A549 (cell line): ENCODE measurements at regions not wholly inside any gene's neighbourhood (a gene's known extent, or its start where the extent isn't known, plus 50 kb on each side); places are given as distances from the start of the nearest gene placed in this dataset.

Experiments used
- ATAC-seq, 2 experiments: fragments of 200-7000 bp in 1 of 2; fragments of >200 bp in 1 of 2; cut with Nextera tagmentation in 1 of 2; cut with Tn5 transposase in 1 of 2; 3 replicates each; pipeline versions ENCODE4 v1.8.0 to v1.9.1; 2018 to 2020; ENCODE audit warnings: mild to moderate bottlenecking in 1 of 2, moderate library complexity in 1 of 2
- CTCF ChIA-PET: fragments of 300-600 bp; sonication (Branson Sonifier 250); formaldehyde crosslinking; extraction: SDS; loops from one replicate; lab custom pipeline; 2021; ENCODE audit warnings: antibody characterized with exemption, inconsistent platforms; lab: Yijun Ruan, JAX
- POLR2A ChIA-PET: fragments of 350-600 bp; formaldehyde crosslinking; extraction: SDS; loops from one replicate; lab custom pipeline; 2021; ENCODE audit warnings: antibody characterized with exemption, inconsistent platforms; lab: Yijun Ruan, JAX
- DNase-seq, 2 experiments: peaks; one replicate each; pipeline versions ENCODE4 v3.0.0 to v3.0.0-alpha.2; 2011 to 2016; ENCODE audit warnings: low read depth in 1 of 2, low spot score in 1 of 2
- FAIRE-seq: peaks from 2 replicates; lab custom pipeline; 2011; peaks lifted over from hg19 to GRCh38; lab: Jason Lieb, UNC
- H3K27ac ChIP-seq, 2 experiments: fragments of >200 bp; sonication (Bioruptor Twin); formaldehyde crosslinking; 3 replicates each; pipeline ENCODE4 v1.5.1; 2016 to 2017
- H3K4me1 ChIP-seq: fragments of >200 bp; sonication (Bioruptor Twin); formaldehyde crosslinking; 3 replicates; pipeline ENCODE4 v1.6.1; 2016
- H3K4me2 ChIP-seq: fragments of >200 bp; sonication (Bioruptor Twin); formaldehyde crosslinking; 3 replicates; pipeline ENCODE4 v1.6.1; 2016
- H3K4me3 ChIP-seq: fragments of >200 bp; sonication (Bioruptor Twin); formaldehyde crosslinking; 3 replicates; pipeline ENCODE4 v1.5.1; 2016
- H3K9me3 ChIP-seq: fragments of >200 bp; sonication (Bioruptor Twin); formaldehyde crosslinking; 3 replicates; pipeline ENCODE4 v1.6.1; 2016
- BCL3 ChIP-seq: fragments of >200 bp; sonication (Bioruptor Twin); formaldehyde crosslinking; IDR thresholded peaks from 3 replicates; pipeline ENCODE4 v1.6.1; 2016
- CTCF ChIP-seq: fragments of >200 bp; sonication (Bioruptor Twin); formaldehyde crosslinking; IDR thresholded peaks from 3 replicates; pipeline ENCODE4 v1.5.1; 2016
- E2F6 ChIP-seq: IDR thresholded peaks from 2 replicates; pipeline ENCODE4 v1.6.1; 2012; ENCODE audit warnings: low read depth, borderline replicate concordance
- EHF ChIP-seq: fragments of 250-450 bp; sonication (Bioruptor Pico); IDR thresholded peaks from 2 replicates; pipeline ENCODE4 v1.5.0; 2020; ENCODE audit warnings: mild to moderate bottlenecking
- ELK1 ChIP-seq: fragments of 150-350 bp; IDR thresholded peaks from 2 replicates; pipeline ENCODE4 v1.6.1; 2014; ENCODE audit warnings: low read depth, mild to moderate bottlenecking, low read length
- EP300 ChIP-seq, 2 experiments: fragments of >200 bp; sonication (Bioruptor Twin); formaldehyde crosslinking; IDR thresholded peaks; 2 replicates in 1 of 2; 3 replicates in 1 of 2; pipeline ENCODE4 v1.6.1; 2016 to 2017
- FOXS1 ChIP-seq: fragments of 250-450 bp; sonication (Bioruptor Pico); IDR thresholded peaks from 2 replicates; pipeline ENCODE4 v1.5.0; 2020; ENCODE audit warnings: mild to moderate bottlenecking, moderate library complexity
- GATA3 ChIP-seq: IDR thresholded peaks from 2 replicates; pipeline ENCODE4 v1.6.1; 2012; ENCODE audit warnings: borderline replicate concordance
- HDAC2 ChIP-seq: fragments of 200-600 bp; sonication (generic); IDR thresholded peaks from 2 replicates; pipeline ENCODE4 v1.6.1; 2016
- HES2 ChIP-seq: fragments of >200 bp; sonication (Bioruptor Twin); formaldehyde crosslinking; IDR thresholded peaks from 2 replicates; pipeline ENCODE4 v1.6.1; 2016
- HMGXB4 ChIP-seq: fragments of 250-450 bp; sonication (Bioruptor Pico); IDR thresholded peaks from 2 replicates; pipeline ENCODE4 v1.5.0; 2021; ENCODE audit warnings: mild to moderate bottlenecking, moderate library complexity, borderline replicate concordance
- HOXB13 ChIP-seq: fragments of 250-450 bp; sonication (Bioruptor Pico); IDR thresholded peaks from 2 replicates; pipeline ENCODE4 v1.5.0; 2020; ENCODE audit warnings: low read depth, mild to moderate bottlenecking, moderate library complexity
- HOXB5 ChIP-seq: fragments of 250-450 bp; sonication (Bioruptor Pico); IDR thresholded peaks from 2 replicates; pipeline ENCODE4 v1.5.0; 2020; ENCODE audit warnings: mild to moderate bottlenecking, moderate library complexity
- JUN ChIP-seq, 2 experiments: fragments of >200 bp; sonication (Bioruptor Twin); formaldehyde crosslinking; IDR thresholded peaks; 2 replicates in 1 of 2; 3 replicates in 1 of 2; pipeline ENCODE4 v1.6.1; 2016 to 2017
- MAX ChIP-seq: IDR thresholded peaks from 2 replicates; pipeline ENCODE4 v1.6.1; 2012
- MAZ ChIP-seq: fragments of 150-350 bp; IDR thresholded peaks from 2 replicates; pipeline ENCODE4 v1.6.1; 2014; ENCODE audit warnings: antibody characterized with exemption, low read depth, low read length, borderline replicate concordance
- PBX3 ChIP-seq: IDR thresholded peaks from 2 replicates; pipeline ENCODE4 v1.6.1; 2012
- PHF8 ChIP-seq: fragments of 200-600 bp; sonication (generic); IDR thresholded peaks from 2 replicates; pipeline ENCODE4 v1.6.1; 2016; ENCODE audit warnings: low read depth, mild to moderate bottlenecking, antibody characterized with exemption, moderate library complexity, borderline replicate concordance
- POLR2AphosphoS2 ChIP-seq: conservative IDR thresholded peaks from 2 replicates; pipeline ENCODE4 v1.6.1; 2012; ENCODE audit warnings: low read length, improper control_type of control experiment, inconsistent platforms
- RAD21 ChIP-seq, 2 experiments: fragments of >200 bp in 1 of 2; sonication (Bioruptor Twin) in 1 of 2; formaldehyde crosslinking in 1 of 2; IDR thresholded peaks in 1 of 2; conservative IDR thresholded peaks in 1 of 2; 2 replicates in 1 of 2; 3 replicates in 1 of 2; pipeline ENCODE4 v1.6.1; 2012 to 2018; ENCODE audit warnings: inconsistent platforms in 1 of 2
- RARB ChIP-seq: fragments of 250-450 bp; sonication (Bioruptor Pico); IDR thresholded peaks from 2 replicates; pipeline ENCODE4 v1.8.0; 2021; ENCODE audit warnings: mild to moderate bottlenecking, moderate library complexity
- RCOR1 ChIP-seq: fragments of 150-350 bp; IDR thresholded peaks from 2 replicates; pipeline ENCODE4 v1.6.1; 2014; ENCODE audit warnings: antibody characterized with exemption, low read length, low read depth
- RNF2 ChIP-seq: fragments of 200-600 bp; sonication (generic); IDR thresholded peaks from 2 replicates; pipeline ENCODE4 v1.6.1; 2016; ENCODE audit warnings: low read depth, mild to moderate bottlenecking, antibody characterized with exemption, moderate library complexity, borderline replicate concordance
- ZFP36 ChIP-seq: fragments of 450-650 bp; IDR thresholded peaks from 2 replicates; pipeline ENCODE4 v1.6.1; 2014; ENCODE audit warnings: borderline replicate concordance; ENCODE audit not compliant: partially characterized antibody
- WGBS: methylation state at CpG from one replicate; pipeline ENCODE4 v1.1.6; 2017; ENCODE audit errors: missing lambda C conversion rate; 5-methylcytosine and 5-hydroxymethylcytosine counted together

- 0% methylated on average over 5 of the region's 6 CpGs for WGBS
- CTCF ChIA-PET, result interaction anchor here (1.2 kb wide), 1 partner anchor 13 kb away, joined by 3 read pairs; no protein-coding TSS in a partner anchor
- POLR2A ChIA-PET, result no interaction called here
- no peaks in the 10 kb centered on the region for H3K9me3 ChIP-seq
- H3K27ac ChIP-seq, result no peak overlapping the region
- ATAC-seq (no peak), DNase-seq (no peak), FAIRE-seq (no peak)
- H3K4me3 ChIP-seq, result no peak overlapping the region
- no peaks in the 10 kb centered on the region for H3K4me1 ChIP-seq
- TF ChIP-seq GATA3 (no peak), FOXS1 (CRISPR knock-in tag) (no peak), EP300 (IDR thresholded peaks at IDR 0.05) (no peak), MAX (no peak)
- H3K4me2 ChIP-seq, result no peak overlapping the region
Measured at GRCh38 chr5:2502970-2503594, 248.4 kb downstream of the IRX2 start.

- Histone ChIP-seq H3K4me1 (no peaks in the 10 kb centered on the region), H3K4me2 (no peak overlapping the region), H3K27ac (no peak overlapping the region), H3K9me3 (no peaks in the 10 kb centered on the region), H3K4me3 (no peak overlapping the region)
- POLR2A ChIA-PET, result no interaction called here
- no peak for FAIRE-seq
- no peak for DNase-seq
- ATAC-seq, result no peak
- CTCF ChIA-PET, result no interaction called here
- TF ChIP-seq FOXS1 (CRISPR knock-in tag) (no peak), RAD21 (conservative IDR thresholded peaks at IDR 0.05 in 1 of 2, IDR thresholded peaks at IDR 0.05 in 1 of 2) (no peak), PHF8 (no peak), EHF (CRISPR knock-in tag) (no peak), JUN (IDR thresholded peaks at IDR 0.05) (no peak), HDAC2 (no peak)
Measured at GRCh38 chr5:2499917-2500316, 251.6 kb downstream of the IRX2 start.

GRCh38 chr5:2496891-2497290 lies 254.6 kb downstream of the IRX2 start:
- WGBS, result 23% methylated on average over 9 of the region's 9 CpGs
- POLR2A ChIA-PET, result no interaction called here
- no peak for ATAC-seq
- TF ChIP-seq HES2 (no peak), HOXB5 (CRISPR knock-in tag) (no peak), EP300 (IDR thresholded peaks at IDR 0.05) (no peak), CTCF (no peak), MAX (no peak), ELK1 (no peak), POLR2AphosphoS2 (no peak), BCL3 (no peak), RCOR1 (no peak), E2F6 (no peak), HDAC2 (no peak), ZFP36 (no peak), RARB (CRISPR knock-in tag) (no peak), RNF2 (no peak), PBX3 (no peak), MAZ (no peak), HMGXB4 (CRISPR knock-in tag) (no peak), HOXB13 (CRISPR knock-in tag) (no peak)
- Histone ChIP-seq H3K4me1 (no peaks in the 10 kb centered on the region), H3K9me3 (no peaks in the 10 kb centered on the region; the same call in 2 of the 3 replicates), H3K27ac (no peak overlapping the region), H3K4me3 (no peak overlapping the region), H3K4me2 (no peak overlapping the region)
- no peak for FAIRE-seq
- CTCF ChIA-PET, result no interaction called here
- no peak for DNase-seq
